NCI-H82 treated with DMSO at 0.1 percent for 48 hours (cell line): ENCODE measurements at regions not wholly inside any gene's neighbourhood (a gene's known extent, or its start where the extent isn't known, plus 50 kb on each side); places are given as distances from the start of the nearest gene placed in this dataset.
"Not testable (repeated sequence)": the region's sequence is repeated elsewhere in the genome, so short reads cannot be mapped to it uniquely, and the experiment has no call there.

Experiments used
- DNase-seq: peaks from one replicate; lab custom pipeline; 2025; ENCODE audit not compliant: unreplicated experiment; lab: John Stamatoyannopoulos, UW

- no peak for DNase-seq
Observed at GRCh38 chr4:3865986-3866812, 100.0 kb downstream of the ADRA2C start.

GRCh38 chr4:3866813-3867129 lies 100.6 kb downstream of the ADRA2C start:
- no peak for DNase-seq

- DNase-seq, result no peak
Observed at GRCh38 chr4:3867403-3868100, 101.4 kb downstream of the ADRA2C start.

- no peak for DNase-seq
Observed at GRCh38 chr4:3868211-3869173, 102.3 kb downstream of the ADRA2C start.

- no peak for DNase-seq
Observed at GRCh38 chr4:3869174-3869572, 103.0 kb downstream of the ADRA2C start.

GRCh38 chr4:3869661-3870566 lies 103.7 kb downstream of the ADRA2C start:
- no peak for DNase-seq

GRCh38 chr4:3870567-3870962 lies 104.4 kb downstream of the ADRA2C start:
- DNase-seq, result no peak

- DNase-seq, result no peak
Observed at GRCh38 chr4:3871181-3871852, 105.1 kb downstream of the ADRA2C start.

GRCh38 chr4:3871881-3872833 lies 106.0 kb downstream of the ADRA2C start:
- no peak for DNase-seq

- DNase-seq, result no peak
Observed at GRCh38 chr4:3872834-3873313, 106.7 kb downstream of the ADRA2C start.

- DNase-seq, result peak; percentile 10
Observed at GRCh38 chr4:3873408-3874027, 107.3 kb downstream of the ADRA2C start.

- no peak for DNase-seq
Observed at GRCh38 chr4:3874028-3874415, 107.8 kb downstream of the ADRA2C start.

GRCh38 chr4:3874525-3875110 lies 108.4 kb downstream of the ADRA2C start:
- no peak for DNase-seq

GRCh38 chr4:3875466-3875865 lies 109.3 kb downstream of the ADRA2C start:
- no peak for DNase-seq

GRCh38 chr4:3876057-3876845 lies 110.1 kb downstream of the ADRA2C start:
- not testable (repeated sequence) for DNase-seq

- no peak for DNase-seq
Observed at GRCh38 chr4:3877236-3877635, 111.1 kb downstream of the ADRA2C start.

GRCh38 chr4:3877868-3878267 lies 111.7 kb downstream of the ADRA2C start:
- DNase-seq, result no peak
